ENCODE measurements at regions not wholly inside any gene's neighbourhood (a gene's known extent, or its start where the extent isn't known, plus 50 kb on each side); places are given as distances from the start of the nearest gene placed in this dataset.
"Not testable (repeated sequence)": the region's sequence is repeated elsewhere in the genome, so short reads cannot be mapped to it uniquely, and the experiment has no call there.

DNA sequence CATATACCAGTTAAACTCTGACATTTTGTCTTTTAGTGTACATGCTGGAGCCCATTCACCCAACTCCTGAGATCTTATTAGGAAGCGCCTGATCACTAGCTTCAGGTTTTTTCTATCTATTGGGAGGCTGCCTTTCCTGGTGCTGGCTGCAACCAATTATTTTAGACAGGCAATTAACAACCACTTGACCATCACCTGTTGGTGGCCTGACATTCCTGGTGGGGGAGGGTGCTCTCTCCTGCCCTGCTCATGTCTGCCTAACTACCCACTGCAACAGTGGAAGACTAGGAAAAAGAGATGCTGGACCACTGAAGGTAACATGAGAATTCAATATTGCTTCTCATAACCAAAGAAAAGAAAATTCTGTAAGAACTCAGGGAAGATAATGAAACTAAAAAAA is 190.3 kb upstream of the GRM3 start:
- 82 to 100% (median 91%) methylated on average over 1 of the region's 1 CpG for WGBS, 5 donors
- no peak overlapping the region for H3K27ac ChIP-seq
- no peak for DNase-seq
- TF ChIP-seq CTCF (IDR thresholded peaks at IDR 0.05 in 8 of 11, conservative IDR thresholded peaks at IDR 0.05 in 3 of 11) = no peak
- no peak for TF ChIP-seq POLR2A (IDR thresholded peaks at IDR 0.05)
- TF ChIP-seq POLR2AphosphoS5 (IDR thresholded peaks at IDR 0.05) = no peak
- no peaks in the 10 kb centered on the region for H3K36me3 ChIP-seq
- no peaks in the 10 kb centered on the region for H3K27me3 ChIP-seq (replicated peaks in 1 of 7)
- H3K4me1 ChIP-seq = no peaks in the 10 kb centered on the region
- intact Hi-C loops (cut with DNase I; ENCODE audit: low total_unique reads) = no loop called here
- H3K4me3 ChIP-seq = no peak overlapping the region
- H3K9me3 ChIP-seq = no peaks in the 10 kb centered on the region

GRCh38 chr7:86448856-86449255 is 194.9 kb upstream of the GRM3 start:
- TF ChIP-seq POLR2AphosphoS5 (IDR thresholded peaks at IDR 0.05) (no peak), POLR2A (IDR thresholded peaks at IDR 0.05) (no peak), CTCF (IDR thresholded peaks at IDR 0.05 in 8 of 11, conservative IDR thresholded peaks at IDR 0.05 in 3 of 11) (no peak)
- Histone ChIP-seq H3K36me3 (no peaks in the 10 kb centered on the region), H3K4me3 (no peak overlapping the region), H3K4me1 (no peaks in the 10 kb centered on the region), H3K27me3 (replicated peaks in 1 of 7) (no peaks in the 10 kb centered on the region), H3K27ac (no peak overlapping the region), H3K9me3 (no peaks in the 10 kb centered on the region)
- intact Hi-C loops (cut with DNase I; ENCODE audit: low total_unique reads) = no loop called here
- 66 to 82% (median 80%) methylated on average over 3 of the region's 3 CpGs for WGBS, 5 donors
- DNase-seq = no peak

- no peak overlapping the region for H3K27ac ChIP-seq
- H3K4me1 ChIP-seq = no peaks in the 10 kb centered on the region
- no peak for DNase-seq
- H3K9me3 ChIP-seq = no peaks in the 10 kb centered on the region
- no peak overlapping the region for H3K4me3 ChIP-seq
- intact Hi-C loops (cut with DNase I; ENCODE audit: low total_unique reads) = no loop called here
- H3K36me3 ChIP-seq = no peaks in the 10 kb centered on the region
- H3K27me3 ChIP-seq (replicated peaks in 1 of 7) = no peaks in the 10 kb centered on the region
- TF ChIP-seq POLR2A (IDR thresholded peaks at IDR 0.05) (no peak), CTCF (IDR thresholded peaks at IDR 0.05 in 8 of 11, conservative IDR thresholded peaks at IDR 0.05 in 3 of 11) (no peak), POLR2AphosphoS5 (IDR thresholded peaks at IDR 0.05) (no peak)
These were observed 198.4 kb upstream of the GRM3 start for GRCh38 chr7:86445285-86445684.

DNA sequence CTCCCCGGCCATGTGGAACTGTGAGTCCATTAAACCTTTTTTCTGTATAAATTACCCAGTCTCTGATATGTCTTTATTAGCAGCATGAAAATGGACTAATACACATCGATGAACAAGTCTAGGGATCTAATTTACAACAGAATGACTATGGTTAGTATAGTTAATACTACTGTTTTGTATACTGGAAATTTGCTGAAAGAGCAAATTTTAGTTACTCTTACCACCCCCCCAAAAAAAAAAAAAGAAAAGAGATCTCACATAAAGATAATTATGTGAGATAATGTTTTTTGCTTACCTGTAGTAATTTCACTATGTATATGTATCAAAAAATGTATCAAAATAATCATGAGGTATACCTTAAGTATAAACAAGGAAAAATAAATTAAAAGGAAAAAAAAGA is 199.5 kb upstream of the GRM3 start:
- intact Hi-C loops (cut with DNase I; ENCODE audit: low total_unique reads) = no loop called here
- no peaks in the 10 kb centered on the region for H3K36me3 ChIP-seq
- no peaks in the 10 kb centered on the region for H3K27me3 ChIP-seq (replicated peaks in 1 of 7)
- no peak for DNase-seq
- WGBS, 5 donors = 80 to 91% (median 87%) methylated on average over 2 of the region's 2 CpGs
- H3K4me3 ChIP-seq = no peak overlapping the region
- H3K4me1 ChIP-seq = no peaks in the 10 kb centered on the region
- H3K9me3 ChIP-seq = no peaks in the 10 kb centered on the region
- H3K27ac ChIP-seq = no peak overlapping the region
- no peak for TF ChIP-seq POLR2A (IDR thresholded peaks at IDR 0.05)
- no peak for TF ChIP-seq CTCF (IDR thresholded peaks at IDR 0.05 in 8 of 11, conservative IDR thresholded peaks at IDR 0.05 in 3 of 11)
- no peak for TF ChIP-seq POLR2AphosphoS5 (IDR thresholded peaks at IDR 0.05)

DNA sequence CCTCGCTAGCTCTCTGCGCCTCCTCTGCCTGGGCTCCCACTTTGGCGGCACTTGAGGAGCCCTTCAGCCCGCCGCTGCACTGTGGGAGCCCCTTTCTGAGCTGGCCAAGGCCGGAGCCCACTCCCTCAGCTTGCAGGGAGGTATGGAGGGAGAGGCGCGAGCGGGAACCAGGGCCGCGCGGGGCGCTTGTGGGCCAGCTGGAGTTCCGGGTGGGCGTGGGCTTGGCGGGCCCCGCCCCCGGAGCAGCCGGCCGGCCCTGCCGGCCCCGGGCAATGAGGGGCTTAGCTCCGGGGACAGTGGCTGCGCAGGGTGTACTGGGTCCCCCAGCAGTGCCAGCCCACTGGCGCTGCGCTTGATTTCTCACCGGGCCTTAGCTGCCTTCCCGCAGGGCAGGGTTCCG is 203.3 kb upstream of the GRM3 start:
- 89 to 96% (median 91%) methylated on average over 20 to 29 of the region's 29 CpGs for WGBS, 5 donors
- DNase-seq; H3K27ac ChIP-seq; H3K9me3 ChIP-seq; H3K4me1 ChIP-seq; H3K36me3 ChIP-seq; intact Hi-C loops (cut with DNase I; ENCODE audit: low total_unique reads); H3K4me3 ChIP-seq; H3K27me3 ChIP-seq (replicated peaks in 1 of 7): not testable (repeated sequence)

All from spleen (tissue), 11 donors.